SK-N-SH (cell line): ENCODE measurements at regions not wholly inside any gene's neighbourhood (a gene's known extent, or its start where the extent isn't known, plus 50 kb on each side); places are given as distances from the start of the nearest gene placed in this dataset.

ENCODE experiments used
- CTCF ChIA-PET: fragments of 300-600, 350-600 bp; formaldehyde crosslinking; extraction: SDS; loops from one replicate; lab custom pipeline; 2021; lab: Yijun Ruan, JAX
- POLR2A ChIA-PET: fragments of 350-600 bp; sonication (Branson Sonifier 250); formaldehyde crosslinking; extraction: SDS; loops from one replicate; lab custom pipeline; 2020; ENCODE audit warnings: antibody characterized with exemption, inconsistent platforms; lab: Yijun Ruan, JAX
- DNase-seq: peaks from one replicate; pipeline ENCODE4 v3.0.0; 2012
- H2AFZ ChIP-seq: fragments of 200-600 bp; sonication (generic); 2 replicates; pipeline ENCODE4 v1.8.1; 2016; ENCODE audit warnings: antibody characterized with exemption, mild to moderate bottlenecking, low read depth
- H3F3A ChIP-seq: fragments of 200-600 bp; sonication (generic); replicated peaks from 2 replicates; pipeline ENCODE3; 2016; ENCODE audit warnings: antibody characterized with exemption, mild to moderate bottlenecking; ENCODE audit not compliant: insufficient read depth
- H3K27ac ChIP-seq, 2 experiments: fragments of 200-500 bp in 1 of 2; fragments of 200-600 bp in 1 of 2; sonication (Bioruptor generic) in 1 of 2; sonication (generic), shearing (Covaris generic) in 1 of 2; 2 replicates each; pipeline versions ENCODE4 v1.5.1 to v1.6.1; 2014 to 2016; ENCODE audit warnings: low read depth in 2 of 2, inconsistent platforms in 1 of 2, low read length in 1 of 2, mild to moderate bottlenecking in 1 of 2, mixed read lengths in 1 of 2
- H3K27me3 ChIP-seq: fragments of 200-600 bp; sonication (generic), shearing (Covaris generic); 2 replicates; pipeline ENCODE4 v1.6.1; 2016; ENCODE audit warnings: mixed run types; ENCODE audit not compliant: insufficient read depth
- H3K36me3 ChIP-seq, 2 experiments: fragments of 200-500 bp in 1 of 2; fragments of 200-600 bp in 1 of 2; sonication (Bioruptor generic) in 1 of 2; sonication (generic) in 1 of 2; replicated peaks in 1 of 2; 2 replicates each; pipeline versions ENCODE3 to v1.5.1; 2014 to 2016; ENCODE audit warnings: low read length in 1 of 2, mild to moderate bottlenecking in 1 of 2; ENCODE audit not compliant: insufficient read depth in 2 of 2, control insufficient read depth in 1 of 2
- H3K4me1 ChIP-seq, 2 experiments: fragments of 200-500 bp in 1 of 2; fragments of 200-600 bp in 1 of 2; sonication (Bioruptor generic) in 1 of 2; sonication (generic), shearing (Covaris generic) in 1 of 2; 2 replicates each; pipeline versions ENCODE4 v1.5.1 to v1.6.1; 2014 to 2016; ENCODE audit warnings: low read depth in 1 of 2, low read length in 1 of 2, mixed run types in 1 of 2; ENCODE audit not compliant: insufficient read depth in 2 of 2, control insufficient read depth in 1 of 2
- H3K4me2 ChIP-seq: fragments of 200-600 bp; sonication (generic), shearing (Covaris generic); 2 replicates; pipeline ENCODE4 v1.6.1; 2017; ENCODE audit warnings: mixed run types
- H3K4me3 ChIP-seq, 2 experiments: fragments of 200-500 bp in 1 of 2; fragments of 200-600 bp in 1 of 2; sonication (Bioruptor generic) in 1 of 2; sonication (generic), shearing (Covaris generic) in 1 of 2; 2 replicates each; pipeline versions ENCODE4 v1.5.1 to v1.8.1; 2014 to 2016; ENCODE audit warnings: low read depth in 2 of 2, inconsistent platforms in 1 of 2, low read length in 1 of 2, mild to moderate bottlenecking in 1 of 2, mixed read lengths in 1 of 2, moderate library complexity in 1 of 2
- H3K79me2 ChIP-seq: fragments of 200-600 bp; sonication (generic); 2 replicates; pipeline ENCODE4 v1.8.1; 2017; ENCODE audit warnings: mild to moderate bottlenecking; ENCODE audit not compliant: insufficient read depth
- H3K9ac ChIP-seq: fragments of 200-600 bp; sonication (generic); 2 replicates; pipeline ENCODE4 v1.6.1; 2017; ENCODE audit warnings: mixed run types
- H3K9me2 ChIP-seq: fragments of 200-600 bp; sonication (generic); 2 replicates; pipeline ENCODE4 v1.6.1; 2017; ENCODE audit warnings: mixed run types
- H3K9me3 ChIP-seq: fragments of 200-600 bp; sonication (generic); 2 replicates; pipeline ENCODE4 v1.6.1; 2017; ENCODE audit warnings: mixed run types, mild to moderate bottlenecking, moderate library complexity
- H4K20me1 ChIP-seq: fragments of 200-600 bp; sonication (generic); 2 replicates; pipeline ENCODE4 v1.6.1; 2017; ENCODE audit warnings: mild to moderate bottlenecking, mixed run types; ENCODE audit not compliant: insufficient read depth
- CHD2 ChIP-seq: fragments of 150-350 bp; IDR thresholded peaks from 2 replicates; pipeline ENCODE4 v1.6.1; 2018; ENCODE audit warnings: low read length; ENCODE audit not compliant: partially characterized antibody
- EP300 ChIP-seq, 2 experiments: IDR thresholded peaks; 2 replicates each; pipeline versions ENCODE4 v1.4.0 to v1.6.1; 2012; ENCODE audit warnings: borderline replicate concordance in 1 of 2, low read depth in 1 of 2, low read length in 1 of 2
- EZH2phosphoT487 ChIP-seq: fragments of 200-600 bp; sonication (generic); IDR thresholded peaks from 2 replicates; pipeline ENCODE4 v1.6.1; 2017; ENCODE audit warnings: low read depth, mixed run types, mild to moderate bottlenecking, antibody characterized with exemption, moderate library complexity, borderline replicate concordance
- GATA2 ChIP-seq: sonication (generic); formaldehyde crosslinking; IDR thresholded peaks from 2 replicates; pipeline ENCODE4 v1.5.0; 2020; ENCODE audit warnings: mild to moderate bottlenecking, missing genetic modification reagents
- MXI1 ChIP-seq: IDR thresholded peaks from 2 replicates; pipeline ENCODE4 v1.6.1; 2012; ENCODE audit warnings: mild to moderate bottlenecking, low read depth, low read length, improper control_type of control experiment
- NFIC ChIP-seq: IDR thresholded peaks from 2 replicates; pipeline ENCODE4 v1.4.0; 2012; ENCODE audit warnings: borderline replicate concordance
- NRF1 ChIP-seq: IDR thresholded peaks from 2 replicates; pipeline ENCODE4 v1.6.1; 2012; ENCODE audit warnings: low read depth, mild to moderate bottlenecking, low read length
- POLR2AphosphoS5 ChIP-seq: IDR thresholded peaks from 2 replicates; pipeline ENCODE4 v1.6.1; 2012; ENCODE audit warnings: low read depth, low read length
- RAD21 ChIP-seq: IDR thresholded peaks from 2 replicates; pipeline ENCODE4 v1.6.1; 2012; ENCODE audit warnings: mild to moderate bottlenecking, low read length
- RCOR1 ChIP-seq: fragments of 150-350 bp; IDR thresholded peaks from 2 replicates; pipeline ENCODE4 v1.6.1; 2017; ENCODE audit warnings: antibody characterized with exemption, low read length
- SMC3 ChIP-seq: IDR thresholded peaks from 2 replicates; pipeline ENCODE4 v1.6.1; 2012; ENCODE audit warnings: low read depth, low read length, improper control_type of control experiment
- TAF1 ChIP-seq: IDR thresholded peaks from 2 replicates; pipeline ENCODE4 v1.6.1; 2012; ENCODE audit warnings: low read depth, mild to moderate bottlenecking, low read length, moderate library complexity, borderline replicate concordance
- TCF12 ChIP-seq: IDR thresholded peaks from 2 replicates; pipeline ENCODE4 v1.4.0; 2012
- USF1 ChIP-seq: IDR thresholded peaks from 2 replicates; pipeline ENCODE4 v1.4.0; 2012; ENCODE audit warnings: low read depth, borderline replicate concordance
- ZBTB33 ChIP-seq: IDR thresholded peaks from 2 replicates; pipeline ENCODE4 v1.4.0; 2012; ENCODE audit warnings: low read depth, borderline replicate concordance
- WGBS: methylation state at CpG from one replicate; pipeline ENCODE4 v1.1.6; 2017; ENCODE audit warnings: low lambda C conversion rate; 5-methylcytosine and 5-hydroxymethylcytosine counted together
- TF ChIP-seq, protein P1 (sequence below): fragments of 150-350 bp; IDR thresholded peaks from 2 replicates; pipeline ENCODE4 v1.6.1; 2016; ENCODE audit warnings: mild to moderate bottlenecking, low read depth, low read length
- TF ChIP-seq, protein P2 (sequence below): fragments of 200-600 bp; sonication (generic); IDR thresholded peaks from 2 replicates; pipeline ENCODE4 v1.6.1; 2017; ENCODE audit warnings: antibody characterized with exemption, mild to moderate bottlenecking, moderate library complexity

DNA sequence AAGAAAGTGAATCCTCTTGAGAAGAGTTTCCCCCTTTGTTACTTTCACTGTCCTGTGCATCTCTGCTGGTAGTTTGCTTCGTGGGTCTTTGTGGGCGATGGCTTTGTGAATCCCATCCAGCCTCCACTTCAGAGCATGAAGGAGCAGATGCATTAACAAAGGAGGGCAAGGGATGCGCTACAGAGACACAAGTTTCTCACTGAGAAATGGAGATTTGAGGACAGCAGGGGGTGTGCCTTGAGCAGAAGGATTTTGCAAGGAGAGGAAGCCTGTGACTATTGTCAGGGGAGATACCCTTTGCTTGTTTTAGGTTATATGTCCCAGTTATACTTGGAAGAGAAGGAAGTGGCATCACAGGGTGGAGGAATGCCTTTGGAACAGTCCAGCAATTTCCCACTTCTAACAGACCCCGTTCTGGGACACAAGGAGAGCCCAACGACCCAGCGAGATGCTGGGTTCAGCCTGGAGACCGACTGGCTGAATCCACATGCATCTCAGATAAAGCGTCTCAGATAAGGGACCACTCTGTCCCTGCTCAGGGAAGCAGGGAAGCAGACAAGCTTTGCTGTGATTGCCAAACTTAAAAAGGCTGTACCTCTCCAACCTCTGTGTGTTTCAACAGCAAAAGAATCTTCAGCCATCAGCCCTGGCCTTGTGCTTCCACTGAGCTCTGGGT lies 314.6 kb upstream of the GATB start:
- H2AFZ ChIP-seq = no peak overlapping the region
- TF ChIP-seq RCOR1 = no peak
- TF ChIP-seq CHD2 = no peak
- no peak for TF ChIP-seq GATA2
- TF ChIP-seq, protein P1, sequence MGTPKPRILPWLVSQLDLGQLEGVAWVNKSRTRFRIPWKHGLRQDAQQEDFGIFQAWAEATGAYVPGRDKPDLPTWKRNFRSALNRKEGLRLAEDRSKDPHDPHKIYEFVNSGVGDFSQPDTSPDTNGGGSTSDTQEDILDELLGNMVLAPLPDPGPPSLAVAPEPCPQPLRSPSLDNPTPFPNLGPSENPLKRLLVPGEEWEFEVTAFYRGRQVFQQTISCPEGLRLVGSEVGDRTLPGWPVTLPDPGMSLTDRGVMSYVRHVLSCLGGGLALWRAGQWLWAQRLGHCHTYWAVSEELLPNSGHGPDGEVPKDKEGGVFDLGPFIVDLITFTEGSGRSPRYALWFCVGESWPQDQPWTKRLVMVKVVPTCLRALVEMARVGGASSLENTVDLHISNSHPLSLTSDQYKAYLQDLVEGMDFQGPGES = no peak
- TF ChIP-seq NRF1 = no peak
- no peak for TF ChIP-seq NFIC
- TF ChIP-seq, protein P2, sequence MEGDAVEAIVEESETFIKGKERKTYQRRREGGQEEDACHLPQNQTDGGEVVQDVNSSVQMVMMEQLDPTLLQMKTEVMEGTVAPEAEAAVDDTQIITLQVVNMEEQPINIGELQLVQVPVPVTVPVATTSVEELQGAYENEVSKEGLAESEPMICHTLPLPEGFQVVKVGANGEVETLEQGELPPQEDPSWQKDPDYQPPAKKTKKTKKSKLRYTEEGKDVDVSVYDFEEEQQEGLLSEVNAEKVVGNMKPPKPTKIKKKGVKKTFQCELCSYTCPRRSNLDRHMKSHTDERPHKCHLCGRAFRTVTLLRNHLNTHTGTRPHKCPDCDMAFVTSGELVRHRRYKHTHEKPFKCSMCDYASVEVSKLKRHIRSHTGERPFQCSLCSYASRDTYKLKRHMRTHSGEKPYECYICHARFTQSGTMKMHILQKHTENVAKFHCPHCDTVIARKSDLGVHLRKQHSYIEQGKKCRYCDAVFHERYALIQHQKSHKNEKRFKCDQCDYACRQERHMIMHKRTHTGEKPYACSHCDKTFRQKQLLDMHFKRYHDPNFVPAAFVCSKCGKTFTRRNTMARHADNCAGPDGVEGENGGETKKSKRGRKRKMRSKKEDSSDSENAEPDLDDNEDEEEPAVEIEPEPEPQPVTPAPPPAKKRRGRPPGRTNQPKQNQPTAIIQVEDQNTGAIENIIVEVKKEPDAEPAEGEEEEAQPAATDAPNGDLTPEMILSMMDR = no peak
- no peak for TF ChIP-seq POLR2AphosphoS5
- TF ChIP-seq MXI1 = no peak
- no peak for TF ChIP-seq RAD21
- TF ChIP-seq ZBTB33 = no peak
- TF ChIP-seq TCF12 = no peak
- no peak for TF ChIP-seq EZH2phosphoT487
- TF ChIP-seq EP300 (IDR thresholded peaks at IDR 0.05; ENCODE audit: borderline replicate concordance in 1 of 2, low read depth in 1 of 2, low read length in 1 of 2) = no peak
- TF ChIP-seq TAF1 = no peak
- TF ChIP-seq SMC3 = no peak
- TF ChIP-seq USF1 = no peak
- TF ChIP-seq, all 33 proteins: peak for 0
- WGBS = 55% methylated on average over 8 of the region's 8 CpGs
- CTCF ChIA-PET = interaction anchor here (0.9 to 1.0 kb wide), 2 partner anchors 8 to 12 kb away, joined by 3 read pairs; no protein-coding TSS in a partner anchor
- H3K4me2 ChIP-seq = no peak overlapping the region
- DNase-seq = no peak
- H3K9me2 ChIP-seq = no peaks in the 10 kb centered on the region
- no peaks in the 10 kb centered on the region for H3K79me2 ChIP-seq
- no peak overlapping the region for H3K27ac ChIP-seq
- H3K27me3 ChIP-seq = no peaks in the 10 kb centered on the region
- no peak overlapping the region for H3K4me3 ChIP-seq
- POLR2A ChIA-PET = interaction anchor here (1.0 kb wide), 1 partner anchor 12 kb away, joined by 3 read pairs; no protein-coding TSS in a partner anchor
- H3K9me3 ChIP-seq = no peaks in the 10 kb centered on the region
- H3K36me3 ChIP-seq = no peaks in the 10 kb centered on the region
- peaks cover 0 to 3% of the 10 kb centered on the region in 2 experiments; a peak in 1 of 4 replicates for H3K4me1 ChIP-seq
- H3K9ac ChIP-seq = no peak overlapping the region
- H3F3A ChIP-seq = no peaks in the 10 kb centered on the region
- no peaks in the 10 kb centered on the region for H4K20me1 ChIP-seq
